Posterior vena cava (tissue), 2 donors: ENCODE measurements at regions not wholly inside any gene's neighbourhood (a gene's known extent, or its start where the extent isn't known, plus 50 kb on each side); places are given as distances from the start of the nearest gene placed in this dataset.
"Not testable (repeated sequence)": the region's sequence is repeated elsewhere in the genome, so short reads cannot be mapped to it uniquely, and the experiment has no call there.

Experiments
- DNase-seq: peaks from one replicate; pipeline ENCODE4 v3.0.0-alpha.2; 2020; ENCODE audit warnings: low spot score
- intact Hi-C, 2 donors: fragments of 100-400 bp; cut with DNase I; formaldehyde crosslinking; loops; one replicate each; pipeline versions ENCODE4 v1.14.1 to v1.14.2; 2022 to 2023
- donor health status: DM: yes; HTN: yes; CAD: no.
- donor health status: DM: yes; HTN: yes; CAD: no.

DNA sequence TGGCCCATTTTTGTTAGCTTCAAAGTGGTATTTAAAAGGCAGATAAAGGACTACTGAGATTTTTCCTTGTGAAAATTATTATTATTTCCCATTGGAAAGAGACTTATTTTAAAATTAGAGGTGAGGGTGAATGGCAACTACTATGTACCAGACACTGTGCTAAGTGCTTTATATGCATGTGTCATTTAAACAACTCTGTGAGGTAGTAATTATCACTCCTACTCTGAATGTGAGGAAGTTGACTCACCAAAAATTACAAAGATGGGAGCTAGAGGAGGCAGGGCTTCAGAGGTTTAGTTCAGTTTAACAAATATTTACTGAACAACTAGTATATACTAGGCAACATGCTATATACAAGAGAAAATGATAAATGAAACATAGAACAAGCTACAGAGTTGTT is 78.2 kb downstream of the MSL3 start:
- intact Hi-C loops = no loop called here
- DNase-seq = no peak

DNA sequence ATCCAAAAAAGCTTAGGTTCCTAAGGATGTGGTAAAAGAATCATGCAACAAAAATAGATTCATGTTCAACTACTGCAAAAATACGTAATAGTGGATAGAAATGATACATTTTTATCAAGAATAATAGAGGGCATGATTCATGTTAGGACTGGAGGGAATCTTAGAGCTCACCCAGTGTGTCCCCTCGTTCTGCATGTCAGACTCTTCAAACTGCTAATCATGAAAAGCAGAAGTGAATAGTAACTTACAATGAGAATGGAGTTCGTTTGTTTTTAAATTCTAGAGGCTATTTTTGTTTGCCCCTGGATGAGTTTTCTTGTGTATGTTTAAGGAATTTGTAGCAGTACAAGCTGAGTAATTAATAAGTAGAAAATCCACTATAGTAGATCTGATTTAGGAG is 79.4 kb downstream of the MSL3 start:
- DNase-seq = no peak
- intact Hi-C loops = no loop called here

GRCh38 chrX:11864171-11864570 is 106.1 kb downstream of the MSL3 start:
- intact Hi-C loops = no loop called here
- no peak for DNase-seq

DNA sequence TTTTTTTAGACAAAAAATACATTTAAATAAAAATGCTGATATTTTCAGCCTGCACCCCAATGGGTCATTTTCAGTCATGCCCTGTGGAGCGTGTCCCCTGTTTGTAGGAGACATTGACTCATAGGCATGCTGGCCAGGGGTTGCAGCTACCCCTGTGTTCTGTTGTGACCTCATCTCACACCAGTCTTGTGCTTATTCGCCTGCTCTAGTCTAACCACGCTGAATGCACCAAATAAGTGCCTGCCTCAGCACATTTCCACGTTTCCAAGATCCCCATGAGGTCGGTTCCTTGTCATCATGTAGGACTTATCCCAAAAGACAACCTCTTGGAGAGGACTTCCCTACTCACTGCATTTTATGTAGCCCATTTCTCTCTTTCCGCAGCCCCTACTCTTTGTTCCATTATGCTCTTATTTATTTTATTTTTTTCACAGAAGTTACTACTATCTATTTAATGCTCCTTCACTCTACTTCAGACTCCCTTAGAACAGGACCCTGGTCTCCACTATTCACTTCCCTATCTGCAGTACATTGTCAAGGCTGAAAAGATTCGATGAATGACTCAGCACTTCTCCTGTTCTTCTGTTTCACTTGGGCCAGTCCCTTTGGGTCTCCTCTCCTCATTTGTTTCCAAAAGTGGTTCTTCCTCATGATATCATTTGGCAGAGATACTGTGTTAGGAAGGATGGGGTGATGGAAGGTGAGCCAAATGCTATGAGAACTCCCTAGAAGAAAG is 109.7 kb downstream of the MSL3 start:
- DNase-seq = no peak
- intact Hi-C loops = no loop called here

DNA sequence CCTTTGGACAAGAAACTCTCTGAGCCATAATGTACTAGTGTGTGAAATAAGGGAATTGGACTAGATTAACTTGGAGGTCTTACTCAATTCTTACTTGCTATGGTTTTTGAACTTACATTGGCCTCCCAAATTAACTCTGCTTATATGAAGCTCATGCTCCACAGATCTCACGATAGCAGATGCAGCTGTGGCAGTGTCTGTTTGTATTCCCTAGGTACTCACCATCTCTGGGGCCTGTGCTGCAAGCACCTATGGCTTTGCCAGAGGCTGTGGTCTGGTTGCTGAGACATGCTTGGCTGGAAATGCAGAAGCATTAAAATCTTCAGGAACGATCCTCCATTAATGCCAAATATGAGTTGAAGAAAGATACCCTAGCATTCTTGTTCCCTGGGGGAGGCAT is 112.8 kb downstream of the MSL3 start:
- DNase-seq = no peak
- intact Hi-C loops = no loop called here

- intact Hi-C loops = no loop called here
- DNase-seq = no peak
Observed at GRCh38 chrX:11881485-11882170, 123.6 kb downstream of the MSL3 start.

GRCh38 chrX:11886745-11887144 is 128.7 kb downstream of the MSL3 start:
- intact Hi-C loops = no loop called here
- DNase-seq = no peak

DNA sequence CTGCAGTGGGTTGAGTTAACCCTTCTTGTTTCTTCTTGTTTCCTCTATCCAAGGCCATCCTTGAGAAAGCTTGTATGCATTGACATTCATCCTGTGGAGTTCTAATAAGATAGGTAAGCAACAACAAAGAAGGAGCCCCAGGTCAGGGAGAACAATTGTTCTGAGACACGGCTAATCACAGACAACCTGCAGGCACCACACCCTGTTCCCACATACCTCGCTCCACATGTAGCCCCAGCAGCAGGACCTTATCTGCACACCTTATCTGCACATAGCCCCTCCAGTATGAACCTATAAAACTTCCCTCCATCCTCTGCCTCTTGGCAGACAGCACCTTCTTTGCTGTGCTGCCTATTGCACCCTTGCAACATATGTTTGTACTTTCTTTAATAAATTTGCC is 129.1 kb downstream of the MSL3 start:
- intact Hi-C loops = no loop called here
- no peak for DNase-seq

GRCh38 chrX:11888421-11888820 is 130.4 kb downstream of the MSL3 start:
- no peak for DNase-seq
- intact Hi-C loops = no loop called here

GRCh38 chrX:11889791-11890190 is 131.8 kb downstream of the MSL3 start:
- no peak for DNase-seq
- intact Hi-C loops = no loop called here

DNA sequence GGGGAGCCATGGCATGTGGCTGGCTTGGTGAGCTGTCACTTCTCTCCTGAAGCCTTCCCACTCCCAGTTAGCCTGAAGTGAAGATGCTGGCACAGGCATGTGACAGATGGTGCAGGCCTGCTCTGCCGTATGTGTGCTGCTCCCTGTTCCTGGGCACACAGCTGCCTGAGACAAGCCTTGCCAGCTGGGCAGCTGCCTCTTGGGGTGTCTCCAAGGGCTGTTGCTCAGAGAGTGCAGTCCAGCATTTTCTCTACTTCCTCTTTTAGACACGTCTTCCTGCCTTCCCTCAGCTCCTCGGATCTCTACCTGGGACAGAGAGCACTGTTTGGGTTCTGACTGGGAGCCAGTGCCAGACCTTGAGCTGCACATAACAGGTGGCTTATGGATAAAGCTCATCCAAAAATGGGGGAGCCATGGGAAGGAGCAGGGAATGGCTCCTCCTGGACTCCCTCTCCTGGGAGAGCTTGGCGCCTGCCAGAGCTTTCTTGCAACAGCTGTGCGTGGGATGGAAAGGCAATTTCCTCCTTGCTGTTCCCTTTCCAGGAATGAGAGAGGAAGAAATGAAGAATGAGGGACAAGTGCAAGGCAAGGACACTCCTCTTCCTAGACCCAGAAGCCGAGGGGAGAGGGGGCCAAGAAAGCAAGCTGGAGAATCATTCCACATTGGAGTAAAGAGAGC is 132.9 kb downstream of the MSL3 start:
- peak; percentile 79 for DNase-seq
- intact Hi-C loops = no loop called here

GRCh38 chrX:11893933-11894710 is 136.1 kb downstream of the MSL3 start:
- intact Hi-C loops = no loop called here
- no peak for DNase-seq

- no peak for DNase-seq
- intact Hi-C loops = no loop called here
Observed at GRCh38 chrX:11899091-11899490, 141.1 kb downstream of the MSL3 start.

- DNase-seq, intact Hi-C loops: not testable (repeated sequence)
Observed at GRCh38 chrX:11905933-11906332, 147.9 kb downstream of the MSL3 start.

DNA sequence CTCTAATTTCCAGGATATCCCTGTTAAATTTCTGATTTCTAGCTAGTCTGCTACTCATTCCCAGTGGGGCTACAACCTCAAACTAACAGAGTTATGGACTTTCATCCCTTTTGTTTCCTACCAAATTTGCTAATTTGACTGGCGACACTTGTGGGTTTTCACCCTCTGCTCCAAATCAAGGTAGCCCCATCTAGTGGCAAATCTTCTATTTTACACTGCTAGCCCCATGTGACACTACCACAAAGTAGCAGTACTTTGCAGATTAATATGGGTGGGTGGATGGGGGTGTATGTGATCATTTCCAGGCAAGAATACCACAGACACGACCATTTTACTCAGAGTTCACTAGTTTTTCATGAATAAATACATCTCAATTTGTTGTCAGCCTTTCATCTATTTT is 150.3 kb downstream of the MSL3 start:
- intact Hi-C loops = no loop called here
- DNase-seq = no peak

- DNase-seq = no peak
- intact Hi-C loops = no loop called here
Observed at GRCh38 chrX:11913001-11913400, 155.0 kb downstream of the MSL3 start.

- DNase-seq = no peak
- intact Hi-C loops = no loop called here
Observed at GRCh38 chrX:11929476-11929875, 171.4 kb downstream of the MSL3 start.

- intact Hi-C loops = no loop called here
Observed at GRCh38 chrX:11932423-11932822, 174.4 kb downstream of the MSL3 start.

DNA sequence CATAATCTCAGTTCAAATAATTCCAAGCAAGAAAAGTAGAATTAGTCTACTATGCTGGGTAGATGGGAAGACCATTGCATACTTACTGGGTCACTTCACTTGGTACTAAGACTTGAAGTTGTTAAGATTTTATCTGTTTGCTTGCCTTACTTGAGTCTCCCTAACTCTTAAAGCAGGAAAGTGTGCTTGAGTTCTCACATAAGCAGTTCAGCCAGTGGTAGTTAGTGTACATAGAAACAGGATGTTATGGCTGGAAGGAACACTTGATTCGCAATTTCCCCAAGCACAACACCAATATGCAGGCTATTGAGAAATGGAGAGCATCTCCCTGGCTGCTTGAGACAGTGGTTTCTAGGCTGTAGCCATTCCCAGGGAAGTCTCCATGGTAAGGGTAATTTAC is 176.1 kb downstream of the MSL3 start:
- intact Hi-C loops = no loop called here
- no peak for DNase-seq

More at GRCh38 chrX:11932423-11932822, 174.4 kb downstream of the MSL3 start:
- no peak for DNase-seq

GRCh38 chrX:11941571-11941970 is 183.5 kb downstream of the MSL3 start:
- DNase-seq = no peak
- intact Hi-C loops = no loop called here
